PC-3 (cell line): ENCODE measurements at regions not wholly inside any gene's neighbourhood (a gene's known extent, or its start where the extent isn't known, plus 50 kb on each side); places are given as distances from the start of the nearest gene placed in this dataset.

Source experiments
- ATAC-seq: fragments of 200-7000 bp; cut with Tn5 transposase; 2 replicates; pipeline ENCODE4 v1.9.1; 2020; ENCODE audit warnings: mild to moderate bottlenecking, moderate library complexity
- BruUV-seq: library from RNA; stranded (reverse); fragments of 400-500 nt; replicated peaks from 2 replicates; lab custom pipeline; 2021; lab: Mats Ljungman, UMichigan
- CTCF ChIA-PET: fragments of 300-600 bp; sonication (Branson Sonifier 250); formaldehyde crosslinking; loops from one replicate; lab custom pipeline; 2022; ENCODE audit warnings: antibody characterized with exemption; lab: Charles Lee
- POLR2A ChIA-PET: fragments of 300-600 bp; sonication (Branson Sonifier 250); formaldehyde crosslinking; loops from one replicate; lab custom pipeline; 2022; ENCODE audit warnings: antibody characterized with exemption; ENCODE audit not compliant: unreplicated experiment; lab: Charles Lee
- DNase-seq: peaks from one replicate; pipeline ENCODE4 v3.0.0-alpha.2; 2015
- H2AFZ ChIP-seq: fragments of 300-600 bp; sonication (generic); 2 replicates; pipeline ENCODE4 v1.6.0; 2016; ENCODE audit warnings: antibody characterized with exemption, low read length
- H3F3A ChIP-seq: fragments of 300-600 bp; sonication (generic); one replicate; pipeline ENCODE4 v1.6.0; 2017; ENCODE audit warnings: antibody characterized with exemption, low read length, control low read depth, mild to moderate bottlenecking; ENCODE audit not compliant: unreplicated experiment
- H3K27ac ChIP-seq: fragments of 300-600 bp; sonication (generic); 2 replicates; pipeline ENCODE4 v1.5.1; 2016; ENCODE audit warnings: mild to moderate bottlenecking, low read length
- H3K27me3 ChIP-seq: fragments of 300-600 bp; sonication (generic); 2 replicates; pipeline ENCODE4 v1.6.1; 2016; ENCODE audit warnings: low read length, mixed read lengths
- H3K36me3 ChIP-seq: fragments of 300-600 bp; sonication (generic); 2 replicates; pipeline ENCODE4 v1.6.1; 2016; ENCODE audit warnings: low read depth, mixed run types, low read length, mixed read lengths
- H3K4me1 ChIP-seq: fragments of 300-600 bp; sonication (generic); 2 replicates; pipeline ENCODE4 v1.5.1; 2016; ENCODE audit warnings: low read length; ENCODE audit not compliant: insufficient read depth
- H3K4me2 ChIP-seq: fragments of 300-600 bp; sonication (generic); 2 replicates; pipeline ENCODE4 v1.6.0; 2016; ENCODE audit warnings: low read length
- H3K4me3 ChIP-seq: fragments of 300-600 bp; sonication (generic); 2 replicates; pipeline ENCODE4 v1.5.1; 2016; ENCODE audit warnings: mild to moderate bottlenecking, low read length, mixed read lengths
- H3K79me2 ChIP-seq: fragments of 300-600 bp; sonication (generic); 2 replicates; pipeline ENCODE4 v1.6.1; 2017; ENCODE audit warnings: low read length, mixed read lengths
- H3K9ac ChIP-seq: fragments of 300-600 bp; sonication (generic); 2 replicates; pipeline ENCODE4 v1.6.0; 2016; ENCODE audit warnings: mild to moderate bottlenecking, low read length
- H3K9me2 ChIP-seq: fragments of 300-600 bp; sonication (generic); replicated peaks from 2 replicates; pipeline ENCODE4 v1.6.1; 2016; ENCODE audit warnings: mixed run types, low read length, mixed read lengths
- H3K9me3 ChIP-seq: fragments of 300-600 bp; sonication (generic); 2 replicates; pipeline ENCODE4 v1.6.1; 2016; ENCODE audit warnings: low read length, mixed read lengths
- H4K20me1 ChIP-seq: fragments of 300-600 bp; sonication (generic); 2 replicates; pipeline ENCODE4 v1.6.1; 2016; ENCODE audit warnings: low read length, mixed read lengths
- CTCF ChIP-seq: fragments of 300-600 bp; sonication (generic); conservative IDR thresholded peaks from 2 replicates; pipeline ENCODE4 v1.5.1; 2017; ENCODE audit warnings: antibody characterized with exemption, low read depth, mild to moderate bottlenecking, low read length
- EZH2 ChIP-seq: fragments of 300-600 bp; sonication (generic); IDR thresholded peaks from one replicate; pipeline ENCODE4 v1.6.1; 2017; ENCODE audit warnings: antibody characterized with exemption, mild to moderate bottlenecking, low read length; ENCODE audit not compliant: unreplicated experiment
- EZH2phosphoT487 ChIP-seq: fragments of 300-600 bp; sonication (generic); IDR thresholded peaks from 2 replicates; pipeline ENCODE4 v1.6.1; 2018; ENCODE audit warnings: mild to moderate bottlenecking, antibody characterized with exemption, low read length, borderline replicate concordance
- intact Hi-C: fragments of 100-400 bp; cut with micrococcal nuclease; formaldehyde crosslinking; loops from 2 replicates; pipeline ENCODE4 v1.9.0; 2023

- Histone ChIP-seq H3K36me3 (no peaks in the 10 kb centered on the region), H3F3A (no peaks in the 10 kb centered on the region), H3K9me2 (no peaks in the 10 kb centered on the region), H3K4me1 (no peaks in the 10 kb centered on the region), H3K4me2 (no peak overlapping the region), H4K20me1 (no peaks in the 10 kb centered on the region), H3K79me2 (no peaks in the 10 kb centered on the region), H3K9me3 (no peaks in the 10 kb centered on the region), H3K27ac (no peak overlapping the region), H2AFZ (no peak overlapping the region), H3K9ac (no peak overlapping the region), H3K27me3 (peaks cover 29% of the 10 kb centered on the region; the same call in 1 of the 2 replicates), H3K4me3 (no peak overlapping the region)
- ChIA-PET POLR2A (no interaction called here), CTCF (no interaction called here)
- TF ChIP-seq CTCF, result no peak
- TF ChIP-seq EZH2, result no peak
- no peak for TF ChIP-seq EZH2phosphoT487
- DNase-seq (peak; percentile 38), ATAC-seq (0 out of 2 replicates have a peak, but pooled peaks have one; percentile 20)
- no TSS peak for BruUV-seq
- intact Hi-C loops, result no loop called here
These were observed 57.3 kb downstream of the GADD45G start for GRCh38 chr9:89661956-89662717.

- no peak overlapping the region for H3K9ac ChIP-seq
- no peaks in the 10 kb centered on the region for H3K4me1 ChIP-seq
- no peak for TF ChIP-seq EZH2phosphoT487
- no peak for TF ChIP-seq CTCF
- no peak for TF ChIP-seq EZH2
- no peaks in the 10 kb centered on the region for H3K79me2 ChIP-seq
- no peak overlapping the region for H3K4me2 ChIP-seq
- H3K9me3 ChIP-seq, result no peaks in the 10 kb centered on the region
- no TSS peak for BruUV-seq
- H3F3A ChIP-seq, result no peaks in the 10 kb centered on the region
- ATAC-seq (no peak), DNase-seq (no peak)
- ChIA-PET CTCF (no interaction called here), POLR2A (no interaction called here)
- intact Hi-C loops, result no loop called here
- no peaks in the 10 kb centered on the region for H4K20me1 ChIP-seq
- no peak overlapping the region for H3K27ac ChIP-seq
- H3K4me3 ChIP-seq, result no peak overlapping the region
- no peaks in the 10 kb centered on the region for H3K9me2 ChIP-seq
- H3K36me3 ChIP-seq, result no peaks in the 10 kb centered on the region
- peaks cover 22% of the 10 kb centered on the region; the same call in 1 of the 2 replicates for H3K27me3 ChIP-seq
- H2AFZ ChIP-seq, result no peak overlapping the region
These were observed 58.2 kb downstream of the GADD45G start for GRCh38 chr9:89662718-89663613.

GRCh38 chr9:89663614-89663970 lies 58.8 kb downstream of the GADD45G start:
- intact Hi-C loops, result no loop called here
- H3K27me3 ChIP-seq, result peaks cover 16% of the 10 kb centered on the region; the same call in 1 of the 2 replicates
- H3K9me3 ChIP-seq, result no peaks in the 10 kb centered on the region
- H3K36me3 ChIP-seq, result no peaks in the 10 kb centered on the region
- ChIA-PET POLR2A (no interaction called here), CTCF (no interaction called here)
- ATAC-seq, result no peak
- no peak overlapping the region for H3K4me3 ChIP-seq
- TF ChIP-seq EZH2phosphoT487, result no peak
- no peak for TF ChIP-seq EZH2
- TF ChIP-seq CTCF, result no peak
- H3K79me2 ChIP-seq, result no peaks in the 10 kb centered on the region
- BruUV-seq, result no TSS peak
- no peaks in the 10 kb centered on the region for H3K4me1 ChIP-seq
- H4K20me1 ChIP-seq, result no peaks in the 10 kb centered on the region
- no peaks in the 10 kb centered on the region for H3F3A ChIP-seq
- no peaks in the 10 kb centered on the region for H3K9me2 ChIP-seq
- H3K27ac ChIP-seq, result no peak overlapping the region
- no peak overlapping the region for H3K4me2 ChIP-seq
- H2AFZ ChIP-seq, result no peak overlapping the region
- DNase-seq, result no peak
- H3K9ac ChIP-seq, result no peak overlapping the region
